CD4-positive, CD25-positive, alpha-beta regulatory T cell (primary cell): ENCODE measurements at regions not wholly inside any gene's neighbourhood (a gene's known extent, or its start where the extent isn't known, plus 50 kb on each side); places are given as distances from the start of the nearest gene placed in this dataset.
"Not testable (repeated sequence)": the region's sequence is repeated elsewhere in the genome, so short reads cannot be mapped to it uniquely, and the experiment has no call there.

ENCODE experiments used
- ATAC-seq, 2 donors: fragments of 150-1000 bp; cut with Tn5 transposase; one replicate each; pipeline ENCODE4 v1.10.0; 2021; ENCODE audit warnings: low read depth in 2 of 2, moderate number of reproducible peaks in 2 of 2, moderate library complexity in 1 of 2
- DNase-seq, 3 donors: peaks; one replicate each; pipeline versions ENCODE4 v3.0.0 to v3.0.0-alpha.2; 2012 to 2022; ENCODE audit warnings: mixed read lengths in 1 of 3
- H3K27ac ChIP-seq: one replicate; pipeline ENCODE4 v1.7.0; 2013; ENCODE audit warnings: mild to moderate bottlenecking, low read length; ENCODE audit not compliant: insufficient read depth, poor library complexity, severe bottlenecking
- H3K27me3 ChIP-seq: one replicate; pipeline ENCODE4 v1.7.0; 2013; ENCODE audit warnings: low read length; ENCODE audit not compliant: control insufficient read depth, insufficient read depth
- H3K36me3 ChIP-seq: one replicate; pipeline ENCODE4 v1.7.0; 2013; ENCODE audit warnings: mild to moderate bottlenecking, low read length, moderate library complexity; ENCODE audit not compliant: control insufficient read depth, insufficient read depth
- H3K4me1 ChIP-seq: 2 replicates; pipeline ENCODE4 v1.7.0; 2013; ENCODE audit warnings: mild to moderate bottlenecking, low read length; ENCODE audit not compliant: insufficient read depth, control insufficient read depth, poor library complexity, severe bottlenecking
- H3K4me3 ChIP-seq: one replicate; pipeline ENCODE4 v1.7.0; 2013; ENCODE audit warnings: low read depth, mild to moderate bottlenecking, low read length, moderate library complexity
- H3K9me3 ChIP-seq, 2 experiments: 1 replicate in 1 of 2; 2 replicates in 1 of 2; pipeline ENCODE4 v1.7.0; 2013; ENCODE audit warnings: low read length in 2 of 2, mild to moderate bottlenecking in 1 of 2, moderate library complexity in 1 of 2; ENCODE audit not compliant: control insufficient read depth in 2 of 2
- H3K27ac Mint-ChIP-seq, 3 donors: one replicate each; pipeline ENCODE4 v1.8.0; 2020 to 2022; ENCODE audit warnings: mild to moderate bottlenecking in 3 of 3, mixed read lengths in 3 of 3, moderate library complexity in 2 of 3
- H3K27me3 Mint-ChIP-seq: one replicate; pipeline ENCODE4 v1.8.0; 2022; ENCODE audit warnings: mild to moderate bottlenecking, mixed read lengths
- H3K36me3 Mint-ChIP-seq: one replicate; pipeline ENCODE4 v1.8.0; 2020; ENCODE audit warnings: mixed read lengths
- H3K4me1 Mint-ChIP-seq, 4 donors: one replicate each; pipeline ENCODE4 v1.8.0; 2020 to 2022; ENCODE audit warnings: mixed read lengths in 4 of 4, mild to moderate bottlenecking in 1 of 4
- H3K4me3 Mint-ChIP-seq, 4 donors: one replicate each; pipeline ENCODE4 v1.8.0; 2020 to 2022; ENCODE audit warnings: mild to moderate bottlenecking in 4 of 4, mixed read lengths in 4 of 4, moderate library complexity in 3 of 4
- H3K9me3 Mint-ChIP-seq, 7 donors: one replicate each; pipeline ENCODE4 v1.8.0; 2020 to 2022; ENCODE audit warnings: mixed read lengths in 7 of 7, mild to moderate bottlenecking in 3 of 7, moderate library complexity in 2 of 7

DNA sequence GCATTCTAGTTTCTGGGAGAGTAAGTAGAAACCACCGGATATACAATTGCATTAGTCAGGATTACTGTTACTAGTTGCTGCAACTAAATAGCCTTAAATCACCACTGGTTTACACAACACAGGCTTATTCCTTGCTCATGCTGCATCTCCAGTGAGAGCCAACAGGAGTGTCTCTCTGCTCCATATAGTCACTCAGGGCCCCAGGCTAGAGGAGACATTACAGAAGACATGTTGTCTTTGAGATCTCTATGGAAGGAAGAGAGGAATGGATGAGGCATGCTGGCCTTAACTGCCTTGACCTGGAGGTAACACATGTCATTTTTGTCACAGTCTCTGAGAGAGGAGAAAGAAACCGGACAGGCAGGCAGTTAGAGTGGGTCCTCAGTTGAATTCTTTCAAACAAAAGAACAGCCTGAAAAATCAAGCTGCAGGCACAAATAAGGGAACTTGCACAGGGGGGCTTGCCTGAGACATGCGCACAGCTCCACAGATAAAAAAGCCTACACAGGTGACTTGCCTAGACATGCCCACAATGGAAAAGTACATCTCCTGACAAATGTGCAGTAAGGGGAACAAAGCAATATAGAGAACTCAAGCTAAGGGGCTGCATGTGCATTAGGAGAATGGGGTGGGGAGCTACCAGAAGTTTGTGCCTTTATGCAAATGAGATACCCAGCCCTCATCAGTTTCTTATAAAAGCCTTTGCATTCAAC, 348.0 kb downstream of the TYW1 start:
- no peak for DNase-seq
- Mint-ChIP-seq H3K4me1 (no peaks in the 10 kb centered on the region), H3K27me3 (no peaks in the 10 kb centered on the region), H3K36me3 (peaks cover 44% of the 10 kb centered on the region), H3K27ac (no peak overlapping the region), H3K4me3 (no peak overlapping the region), H3K9me3 (peaks cover 0 to 1% (median 0%) of the 10 kb centered on the region in 7 donors)
- Histone ChIP-seq H3K9me3 (no peaks in the 10 kb centered on the region), H3K4me1 (no peaks in the 10 kb centered on the region), H3K4me3 (no peak overlapping the region), H3K27me3 (no peaks in the 10 kb centered on the region), H3K36me3 (peaks cover 6% of the 10 kb centered on the region), H3K27ac (no peak overlapping the region)
- ATAC-seq: no peak

DNA sequence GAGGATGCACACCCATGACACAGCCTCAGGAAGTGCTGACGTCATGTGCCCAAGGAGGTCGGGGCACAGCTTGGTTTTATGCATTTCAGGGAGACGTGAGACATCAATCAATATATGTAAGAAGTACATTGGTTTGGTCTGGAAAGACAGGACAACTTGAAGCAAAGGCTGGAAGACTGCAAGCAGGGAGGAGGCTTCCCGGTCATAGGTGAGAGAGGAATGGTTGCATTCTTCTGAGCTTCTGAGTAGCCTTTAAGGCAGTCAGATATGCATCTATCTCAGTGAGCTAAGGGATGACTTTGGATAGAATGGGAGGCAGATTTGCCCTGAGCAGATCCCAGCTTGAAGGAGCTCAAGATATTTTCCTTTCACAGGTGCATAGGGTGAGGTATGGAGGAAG, 349.5 kb downstream of the TYW1 start:
- Histone ChIP-seq H3K4me1 (no peaks in the 10 kb centered on the region), H3K4me3 (no peak overlapping the region), H3K27ac (no peak overlapping the region), H3K27me3 (no peaks in the 10 kb centered on the region), H3K36me3 (peaks cover 6% of the 10 kb centered on the region), H3K9me3 (no peaks in the 10 kb centered on the region)
- DNase-seq (no peak), ATAC-seq (no peak)
- H3K27ac Mint-ChIP-seq: no peak overlapping the region
- H3K27me3 Mint-ChIP-seq: no peaks in the 10 kb centered on the region
- H3K4me1 Mint-ChIP-seq: no peaks in the 10 kb centered on the region
- peaks cover 41% of the 10 kb centered on the region for H3K36me3 Mint-ChIP-seq
- no peak overlapping the region for H3K4me3 Mint-ChIP-seq
- H3K9me3 Mint-ChIP-seq: peaks cover 0 to 2% (median 0%) of the 10 kb centered on the region in 7 donors

DNA sequence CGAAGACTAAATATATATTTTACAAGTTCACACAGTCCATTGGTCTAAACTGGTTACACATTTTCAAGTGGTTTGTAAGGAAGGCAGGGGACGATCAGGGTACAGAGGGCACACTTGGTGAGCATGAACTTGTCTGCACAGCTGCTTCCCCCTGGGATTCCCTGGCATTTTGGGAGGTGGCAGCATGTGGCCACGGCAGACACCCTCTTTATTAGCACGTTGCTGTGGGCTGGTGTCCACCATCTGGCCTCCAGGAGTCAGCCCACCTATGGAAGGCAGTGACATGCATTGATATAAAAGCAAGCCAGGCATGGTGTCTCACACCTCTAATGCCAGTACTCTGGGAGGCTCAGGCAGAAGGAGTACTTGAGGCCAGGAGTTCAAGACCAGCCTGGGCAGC, 350.2 kb downstream of the TYW1 start:
- Histone ChIP-seq H3K4me3 (no peak overlapping the region), H3K9me3 (no peaks in the 10 kb centered on the region), H3K4me1 (no peaks in the 10 kb centered on the region), H3K27ac (no peak overlapping the region), H3K27me3 (no peaks in the 10 kb centered on the region), H3K36me3 (peaks cover 6% of the 10 kb centered on the region)
- H3K36me3 Mint-ChIP-seq: peaks cover 37% of the 10 kb centered on the region
- no peak overlapping the region for H3K4me3 Mint-ChIP-seq
- H3K4me1 Mint-ChIP-seq: no peaks in the 10 kb centered on the region
- H3K27ac Mint-ChIP-seq: no peak overlapping the region
- H3K9me3 Mint-ChIP-seq: peaks cover 0 to 2% (median 0%) of the 10 kb centered on the region in 7 donors
- ATAC-seq (no peak), DNase-seq (no peak)
- H3K27me3 Mint-ChIP-seq: no peaks in the 10 kb centered on the region

DNA sequence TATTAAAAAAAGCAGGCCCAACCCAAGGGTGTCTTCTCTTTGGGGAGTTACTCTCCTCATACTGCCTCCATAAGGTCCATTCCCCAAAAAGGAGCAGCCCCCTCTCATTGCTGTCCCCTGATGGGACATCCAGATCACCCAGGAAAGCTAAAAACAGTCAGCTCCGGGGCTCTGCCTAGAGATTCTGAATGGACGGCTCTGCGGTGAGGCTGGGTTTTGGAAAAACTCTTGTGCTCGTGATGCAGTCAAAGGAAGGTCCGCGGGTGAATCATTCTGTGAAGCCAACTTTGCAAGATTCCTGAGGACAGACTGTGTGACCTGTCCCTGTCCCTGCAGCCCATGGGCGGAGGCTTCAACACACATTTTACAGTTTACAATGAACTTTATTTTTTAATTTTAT, 351.5 kb downstream of the TYW1 start:
- peaks cover 0 to 6% (median 0%) of the 10 kb centered on the region in 7 donors for H3K9me3 Mint-ChIP-seq
- Histone ChIP-seq H3K27me3 (no peaks in the 10 kb centered on the region), H3K36me3 (peaks cover 2% of the 10 kb centered on the region), H3K27ac (no peak overlapping the region), H3K4me3 (no peak overlapping the region), H3K4me1 (no peaks in the 10 kb centered on the region), H3K9me3 (no peaks in the 10 kb centered on the region)
- no peak overlapping the region for H3K27ac Mint-ChIP-seq
- DNase-seq (no peak), ATAC-seq (no peak)
- H3K4me3 Mint-ChIP-seq: no peak overlapping the region
- H3K36me3 Mint-ChIP-seq: peaks cover 36% of the 10 kb centered on the region
- H3K27me3 Mint-ChIP-seq: no peaks in the 10 kb centered on the region
- H3K4me1 Mint-ChIP-seq: no peaks in the 10 kb centered on the region

DNA sequence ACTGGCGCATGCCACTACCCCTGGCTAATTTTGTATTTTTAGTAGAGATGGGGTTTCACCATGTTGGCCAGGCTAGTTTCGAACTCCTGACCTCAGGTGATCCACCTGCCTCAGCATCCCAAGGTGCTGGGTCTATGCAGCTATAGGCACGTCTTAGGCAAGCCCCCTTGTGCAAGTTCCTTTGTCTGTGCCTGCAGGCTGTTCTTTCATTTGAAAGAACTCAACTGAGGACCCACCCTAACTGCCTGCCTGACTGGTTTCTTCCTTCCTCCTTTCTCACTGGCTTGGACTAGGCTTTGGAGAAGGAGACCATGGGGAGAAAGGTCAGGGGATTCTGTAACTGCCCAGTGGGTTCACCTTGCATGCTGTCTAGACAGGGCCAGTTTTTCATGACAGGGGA, 361.0 kb downstream of the TYW1 start:
- not testable (repeated sequence) for H3K9me3 ChIP-seq, ATAC-seq, H3K4me3 Mint-ChIP-seq, H3K4me1 ChIP-seq, H3K27ac ChIP-seq, H3K27me3 ChIP-seq, H3K4me1 Mint-ChIP-seq, DNase-seq, H3K27ac Mint-ChIP-seq, H3K27me3 Mint-ChIP-seq, H3K4me3 ChIP-seq, H3K36me3 ChIP-seq
- peaks cover 14% of the 10 kb centered on the region for H3K36me3 Mint-ChIP-seq
- H3K9me3 Mint-ChIP-seq: peaks cover 0 to 19% (median 0%) of the 10 kb centered on the region in 7 donors

DNA sequence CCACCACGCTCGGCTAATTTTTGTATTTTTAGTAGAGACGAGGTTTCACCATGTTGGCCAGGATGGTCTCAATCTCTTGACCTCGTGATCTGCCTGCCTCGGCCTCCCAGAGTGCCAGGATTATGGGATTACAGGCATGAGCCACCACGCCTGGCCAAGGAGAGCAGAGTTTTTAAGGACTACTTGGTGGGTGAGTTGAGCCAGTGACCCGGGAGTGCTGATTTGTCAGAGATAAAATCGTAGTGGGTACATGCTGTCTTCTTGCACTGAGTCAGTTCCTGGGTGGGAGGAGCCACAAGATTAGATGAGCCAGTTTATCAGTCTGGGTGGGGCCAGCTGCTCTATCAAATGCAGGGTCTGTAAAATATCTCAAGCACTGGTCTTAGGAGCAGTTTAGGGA, 361.7 kb downstream of the TYW1 start:
- H3K27ac ChIP-seq, H3K4me1 ChIP-seq, ATAC-seq, DNase-seq, H3K27ac Mint-ChIP-seq, H3K27me3 Mint-ChIP-seq, H3K9me3 ChIP-seq, H3K27me3 ChIP-seq, H3K4me3 Mint-ChIP-seq, H3K36me3 ChIP-seq, H3K4me3 ChIP-seq, H3K4me1 Mint-ChIP-seq, H3K36me3 Mint-ChIP-seq: not testable (repeated sequence)
- H3K9me3 Mint-ChIP-seq: peaks cover 0 to 19% (median 0%) of the 10 kb centered on the region in 7 donors

DNA sequence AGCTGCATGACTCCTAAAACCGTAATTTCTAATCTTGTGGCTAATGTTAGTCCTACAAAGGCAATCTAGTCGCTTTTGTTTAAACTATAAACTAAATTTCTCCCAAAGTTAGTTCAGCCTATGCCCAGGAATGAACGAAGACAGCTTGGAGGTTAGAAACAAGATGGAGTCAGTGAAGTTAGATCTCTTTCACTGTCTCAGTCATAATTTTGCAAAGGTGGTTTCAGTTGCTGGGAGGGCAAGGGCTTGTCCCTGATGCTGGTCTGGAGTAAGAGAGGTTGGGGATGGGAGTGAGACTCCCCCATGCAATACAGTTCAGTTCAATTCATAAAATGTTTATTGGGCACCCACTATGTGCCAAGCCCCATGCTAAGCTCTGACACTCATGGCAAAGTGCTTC, 362.1 kb downstream of the TYW1 start:
- not testable (repeated sequence) for H3K36me3 ChIP-seq, H3K4me1 Mint-ChIP-seq

DNA sequence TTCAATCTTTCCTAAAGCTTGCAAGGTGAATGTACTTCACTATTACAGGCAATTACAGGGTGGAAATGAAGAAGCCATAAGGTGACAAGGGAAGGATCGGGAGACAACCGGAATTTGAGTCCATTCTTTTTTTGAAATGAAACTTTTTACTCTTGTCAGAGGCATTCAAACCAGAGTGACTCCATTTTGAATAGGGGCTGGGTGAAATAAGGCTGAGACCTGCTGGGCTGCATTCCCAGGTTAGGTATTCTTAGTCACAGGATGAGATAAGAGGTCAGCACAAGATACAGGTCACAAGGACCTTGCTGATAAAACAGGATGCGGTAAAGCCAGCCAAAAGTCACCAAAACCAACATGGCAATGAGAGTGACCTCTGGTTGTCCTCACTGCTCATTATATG, 363.3 kb downstream of the TYW1 start:
- Mint-ChIP-seq H3K4me3 (no peak overlapping the region), H3K27ac (no peak overlapping the region), H3K27me3 (peaks cover 6% of the 10 kb centered on the region), H3K9me3 (peaks cover 0 to 19% (median 0%) of the 10 kb centered on the region in 7 donors), H3K4me1 (no peaks in the 10 kb centered on the region), H3K36me3 (peaks cover 10% of the 10 kb centered on the region)
- DNase-seq: no peak
- H3K9me3 ChIP-seq: peaks cover 0 to 4% of the 10 kb centered on the region in 2 experiments
- no peak for ATAC-seq
- H3K27ac ChIP-seq: no peak overlapping the region
- no peak overlapping the region for H3K4me3 ChIP-seq
- H3K4me1 ChIP-seq: no peaks in the 10 kb centered on the region
- H3K36me3 ChIP-seq: no peaks in the 10 kb centered on the region
- H3K27me3 ChIP-seq: no peaks in the 10 kb centered on the region

More for the DNA sequence above, 362.1 kb downstream of the TYW1 start:
- peaks cover 0 to 19% (median 0%) of the 10 kb centered on the region in 7 donors for H3K9me3 Mint-ChIP-seq
- not testable (repeated sequence) for H3K4me3 Mint-ChIP-seq, H3K27me3 Mint-ChIP-seq, H3K36me3 Mint-ChIP-seq, ATAC-seq, H3K4me3 ChIP-seq, H3K9me3 ChIP-seq, H3K4me1 ChIP-seq, DNase-seq, H3K27me3 ChIP-seq, H3K27ac Mint-ChIP-seq, H3K27ac ChIP-seq
